ENCODE measurements at regions not wholly inside any gene's neighbourhood (a gene's known extent, or its start where the extent isn't known, plus 50 kb on each side); places are given as distances from the start of the nearest gene placed in this dataset.
A peak's percentile ranks its signal among the peaks of the same experiment; 100 is the strongest.
"Not testable (repeated sequence)": the region's sequence is repeated elsewhere in the genome, so short reads cannot be mapped to it uniquely, and the experiment has no call there.

DNA sequence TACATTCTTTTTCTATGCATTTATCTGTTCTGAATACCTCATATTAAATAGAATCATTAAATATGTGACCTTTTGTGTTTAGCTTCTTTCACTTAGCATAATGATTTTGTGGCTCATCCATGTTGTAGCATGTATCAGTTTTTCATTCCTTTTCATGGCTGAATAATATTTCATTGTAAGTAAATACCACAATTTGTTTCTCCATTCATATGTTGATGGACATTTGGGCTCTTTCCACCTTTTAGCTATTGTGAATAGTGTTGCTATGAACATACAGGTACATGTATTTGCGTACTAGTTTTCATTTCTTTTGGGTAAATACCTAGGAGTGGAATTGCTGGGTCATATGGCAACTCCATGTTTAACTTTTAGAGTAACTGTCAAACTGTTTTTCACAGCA, 85.1 kb downstream of the GNL3L start:
- DNase-seq = no peak

DNA sequence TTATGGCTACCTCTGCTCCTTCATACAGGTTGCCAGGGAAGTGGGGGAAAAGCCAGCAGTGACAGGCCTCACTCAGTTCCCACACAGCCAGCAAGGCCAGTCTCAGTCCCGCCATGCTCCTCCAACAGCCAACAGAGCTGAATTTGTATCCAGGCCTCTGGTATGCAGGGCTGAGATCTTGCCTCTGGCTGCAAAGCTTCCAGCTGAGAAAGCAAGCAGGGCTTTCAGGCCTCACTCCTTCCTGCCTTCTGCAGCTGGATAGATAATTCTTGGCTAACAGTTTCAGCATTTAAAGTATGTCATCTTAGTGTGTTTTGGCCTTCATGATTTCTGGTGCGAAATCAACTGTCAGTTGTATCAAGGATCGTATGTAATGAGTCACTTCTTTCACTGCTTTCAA, 103.6 kb downstream of the GNL3L start:
- peak; percentile 35 for DNase-seq

GRCh38 chrX:54639018-54639345, 109.0 kb downstream of the GNL3L start:
- DNase-seq = peak; percentile 0

DNA sequence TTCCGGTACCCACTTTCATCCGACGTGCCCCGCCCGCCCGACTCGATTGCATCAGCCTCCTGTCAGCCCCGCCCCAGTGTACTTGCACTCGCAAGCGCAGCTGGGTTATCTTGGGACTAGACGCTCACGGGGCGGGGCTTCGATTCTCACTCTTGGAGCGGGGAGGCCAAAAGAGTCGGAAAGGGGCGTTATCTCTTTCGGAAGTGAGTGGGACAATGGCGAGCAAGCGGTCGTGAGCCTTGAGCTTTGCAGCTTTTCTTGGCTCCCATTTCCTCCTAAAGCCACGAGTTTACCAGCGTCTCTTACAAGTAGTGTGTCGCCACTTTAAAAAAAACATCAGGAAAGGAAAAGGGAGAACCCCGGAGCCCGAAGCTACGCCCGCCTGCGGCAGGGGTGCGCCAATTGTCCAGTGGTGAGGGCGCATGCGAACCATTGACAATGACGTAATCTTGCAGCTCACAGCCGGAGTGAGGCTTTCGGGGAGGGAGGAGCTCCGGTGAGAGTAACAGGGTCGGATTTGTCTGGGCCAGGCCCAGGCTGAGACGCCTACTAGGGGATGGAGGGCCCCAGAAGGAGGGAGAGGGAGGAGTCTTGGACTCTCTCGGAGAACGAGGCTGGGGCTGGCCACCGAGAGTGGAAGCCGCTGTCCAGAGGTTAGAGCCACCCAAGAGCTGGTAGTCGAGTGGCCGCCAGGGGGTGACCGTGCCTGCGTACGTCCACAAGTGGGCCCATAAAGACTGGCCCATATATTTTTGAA, 109.5 kb downstream of the GNL3L start:
- peak; percentile 97 for DNase-seq

DNA sequence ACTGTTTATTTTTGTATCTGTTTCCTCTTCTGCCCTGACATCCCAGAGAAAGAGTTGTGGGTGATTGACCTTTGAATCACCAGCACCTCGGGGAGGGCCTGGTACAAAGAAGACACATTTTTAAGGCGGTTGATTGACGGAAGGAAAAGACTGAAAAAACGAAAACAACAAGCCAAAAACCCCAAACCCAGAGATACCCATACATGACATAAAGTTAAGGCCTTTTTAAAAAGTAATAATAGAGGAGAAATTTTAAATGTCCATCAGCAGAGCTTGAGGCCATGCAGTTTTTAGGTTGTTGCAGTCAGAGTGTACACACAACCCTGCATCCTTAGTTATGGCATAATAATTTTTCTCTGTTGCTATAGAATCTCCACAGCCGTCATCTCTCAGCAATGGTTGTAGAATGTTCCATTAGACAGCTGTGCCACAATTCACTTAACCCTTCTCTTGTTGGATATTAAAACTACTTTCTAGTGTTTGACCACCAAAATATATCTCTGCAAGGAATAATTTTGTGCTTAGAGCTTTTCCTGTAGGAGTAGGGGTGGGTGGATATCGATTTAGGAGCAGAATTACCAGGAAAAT, 110.2 kb downstream of the GNL3L start:
- DNase-seq = peak; percentile 0

DNA sequence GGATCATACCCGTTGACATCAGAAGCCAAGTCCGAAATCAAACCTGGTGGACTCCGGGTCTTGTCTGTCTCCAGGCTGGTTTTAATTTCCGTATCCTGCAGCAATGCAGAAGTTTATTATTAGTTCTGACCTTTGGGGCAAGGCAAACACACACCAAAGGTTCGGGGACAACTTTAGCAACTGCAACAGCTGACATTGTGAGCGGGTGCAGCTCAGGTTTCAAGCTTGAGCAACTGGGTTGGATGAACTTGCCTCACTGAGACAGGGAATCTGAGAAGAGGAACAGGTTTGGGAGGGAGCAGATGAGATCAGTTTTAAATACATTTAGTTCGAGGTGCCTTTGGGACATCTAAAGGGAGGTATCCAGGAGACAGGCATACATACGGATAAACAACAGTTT, 110.7 kb downstream of the GNL3L start:
- peak; percentile 4 for DNase-seq

GRCh38 chrX:54641530-54641929, 111.5 kb downstream of the GNL3L start:
- peak; percentile 0 for DNase-seq

DNA sequence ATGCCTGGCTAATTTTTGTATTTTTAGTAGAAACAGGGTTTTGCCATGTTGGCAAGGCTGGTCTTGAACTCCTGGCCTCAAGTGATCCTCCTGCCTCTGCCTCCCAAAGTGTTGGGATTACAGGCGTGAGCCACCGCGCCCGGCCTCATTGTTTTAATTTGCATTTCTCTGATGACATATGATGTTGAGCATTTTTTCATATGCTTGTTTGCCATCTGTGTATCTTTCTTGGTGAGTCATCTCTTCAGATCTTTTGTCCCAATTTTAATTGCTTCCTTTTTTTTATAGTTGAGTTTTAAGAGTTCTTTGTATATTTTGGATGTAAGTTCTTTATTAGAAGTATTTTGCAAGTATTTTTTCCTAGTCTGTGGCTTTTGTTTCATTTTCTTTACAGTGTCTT, 117.6 kb downstream of the GNL3L start:
- DNase-seq = not testable (repeated sequence)

GRCh38 chrX:54659547-54659946, 129.5 kb downstream of the GNL3L start:
- DNase-seq = no peak

DNA sequence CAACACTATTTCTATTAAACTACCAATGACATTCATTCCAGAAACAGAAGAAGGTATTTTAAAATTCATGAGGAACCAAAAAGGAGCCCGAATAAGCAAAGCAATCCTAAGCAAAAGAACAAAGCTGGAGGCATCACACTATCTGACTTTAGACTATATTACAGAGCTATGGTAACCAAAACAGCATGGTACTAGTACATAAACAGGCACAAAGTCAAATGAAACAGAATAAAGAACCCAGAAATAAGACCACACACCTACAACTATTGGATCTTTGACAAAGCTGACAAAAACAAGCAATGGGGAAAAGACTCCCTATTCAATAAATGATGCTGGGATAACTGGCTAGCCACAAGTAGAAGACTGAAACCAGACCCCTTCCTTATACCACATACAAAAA, 122.3 kb downstream of the ITIH6 start:
- no peak for DNase-seq

DNA sequence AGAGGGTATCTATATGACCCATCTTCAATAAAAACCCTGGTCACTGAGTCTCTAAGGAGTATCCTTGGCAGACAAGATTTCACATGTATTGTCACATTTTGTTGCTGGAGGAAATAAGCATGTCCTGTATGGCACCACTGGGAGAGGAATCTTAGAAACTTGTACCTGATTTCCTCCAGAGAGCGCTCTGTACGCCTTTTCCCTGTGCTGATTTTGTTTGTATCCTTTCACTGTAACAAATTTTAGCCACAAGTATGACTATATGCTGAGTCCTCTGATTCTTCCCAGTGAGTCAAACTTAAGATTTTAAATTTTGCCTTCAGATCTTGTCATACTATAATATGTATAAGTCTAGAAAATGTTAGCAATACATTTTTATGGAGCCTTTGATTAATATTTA, 102.8 kb downstream of the ITIH6 start:
- DNase-seq = peak; percentile 5

- DNase-seq = no peak
Measured at GRCh38 chrX:54695816-54696487, 102.1 kb downstream of the ITIH6 start.
